ENCODE measurements at regions not wholly inside any gene's neighbourhood (a gene's known extent, or its start where the extent isn't known, plus 50 kb on each side); places are given as distances from the start of the nearest gene placed in this dataset.

GRCh38 chr14:100670017-100670752 is 56.5 kb upstream of the DLK1 start:
- ATAC-seq: no peak
- intact Hi-C loops (cut with DNase I): no loop called here
- DNase-seq: no peak

- no peak for DNase-seq
- no peak for ATAC-seq
- intact Hi-C loops (cut with DNase I): no loop called here
These were observed 56.0 kb upstream of the DLK1 start for GRCh38 chr14:100670753-100671049.

GRCh38 chr14:100671386-100671901 is 55.2 kb upstream of the DLK1 start:
- DNase-seq (no peak), ATAC-seq (no peak)
- intact Hi-C loops (cut with DNase I): no loop called here

- no peak for DNase-seq
- intact Hi-C loops (cut with DNase I): no loop called here
- no peak for ATAC-seq
These were observed 54.8 kb upstream of the DLK1 start for GRCh38 chr14:100671906-100672305.

GRCh38 chr14:100673085-100673806 is 53.4 kb upstream of the DLK1 start:
- ATAC-seq (no peak), DNase-seq (no peak)
- intact Hi-C loops (cut with DNase I): no loop called here

GRCh38 chr14:100673807-100674154 is 52.9 kb upstream of the DLK1 start:
- DNase-seq (no peak), ATAC-seq (no peak)
- intact Hi-C loops (cut with DNase I): no loop called here

GRCh38 chr14:100674428-100674827 is 52.3 kb upstream of the DLK1 start:
- intact Hi-C loops (cut with DNase I): no loop called here
- DNase-seq (no peak), ATAC-seq (no peak)

- intact Hi-C loops (cut with DNase I): no loop called here
- DNase-seq: no peak
- ATAC-seq: no peak
These were observed 51.6 kb upstream of the DLK1 start for GRCh38 chr14:100674897-100675619.

GRCh38 chr14:100675699-100676684 is 50.7 kb upstream of the DLK1 start:
- intact Hi-C loops (cut with DNase I): no loop called here
- DNase-seq: no peak
- no peak for ATAC-seq

All from left cardiac atrium (tissue), 4 donors.